GM18868 (cell line): ENCODE measurements at regions not wholly inside any gene's neighbourhood (a gene's known extent, or its start where the extent isn't known, plus 50 kb on each side); places are given as distances from the start of the nearest gene placed in this dataset.
A peak's percentile ranks its signal among the peaks of the same experiment; 100 is the strongest.
"Not testable (repeated sequence)": the region's sequence is repeated elsewhere in the genome, so short reads cannot be mapped to it uniquely, and the experiment has no call there.

Experiments
- ATAC-seq: cut with Tn5 transposase; IDR thresholded peaks from one replicate; pipeline ENCODE4 v1.9.1; 2021; ENCODE audit warnings: mild to moderate bottlenecking, moderate library complexity; ENCODE audit not compliant: unreplicated experiment

DNA sequence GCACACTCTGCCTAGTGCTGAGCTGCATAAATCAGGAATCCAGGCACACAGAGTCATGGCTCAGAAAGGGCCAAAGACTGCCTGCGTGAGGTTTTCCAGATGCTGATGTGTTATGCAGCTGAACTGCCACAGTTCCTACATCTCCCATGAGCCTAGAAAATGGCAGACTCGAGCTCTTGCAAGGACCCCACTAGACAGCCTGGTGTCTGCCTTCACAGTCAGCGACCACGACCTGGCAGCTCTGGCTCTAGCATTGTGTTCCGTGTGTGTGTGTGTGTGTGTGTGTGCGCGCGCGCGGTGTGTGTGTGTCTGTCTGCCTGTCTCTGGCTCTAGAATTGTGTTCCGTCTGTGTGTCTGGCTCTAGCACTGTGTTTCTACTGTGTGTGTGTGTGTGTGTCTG, 203.6 kb upstream of the AGTR2 start:
- ATAC-seq: no peak

DNA sequence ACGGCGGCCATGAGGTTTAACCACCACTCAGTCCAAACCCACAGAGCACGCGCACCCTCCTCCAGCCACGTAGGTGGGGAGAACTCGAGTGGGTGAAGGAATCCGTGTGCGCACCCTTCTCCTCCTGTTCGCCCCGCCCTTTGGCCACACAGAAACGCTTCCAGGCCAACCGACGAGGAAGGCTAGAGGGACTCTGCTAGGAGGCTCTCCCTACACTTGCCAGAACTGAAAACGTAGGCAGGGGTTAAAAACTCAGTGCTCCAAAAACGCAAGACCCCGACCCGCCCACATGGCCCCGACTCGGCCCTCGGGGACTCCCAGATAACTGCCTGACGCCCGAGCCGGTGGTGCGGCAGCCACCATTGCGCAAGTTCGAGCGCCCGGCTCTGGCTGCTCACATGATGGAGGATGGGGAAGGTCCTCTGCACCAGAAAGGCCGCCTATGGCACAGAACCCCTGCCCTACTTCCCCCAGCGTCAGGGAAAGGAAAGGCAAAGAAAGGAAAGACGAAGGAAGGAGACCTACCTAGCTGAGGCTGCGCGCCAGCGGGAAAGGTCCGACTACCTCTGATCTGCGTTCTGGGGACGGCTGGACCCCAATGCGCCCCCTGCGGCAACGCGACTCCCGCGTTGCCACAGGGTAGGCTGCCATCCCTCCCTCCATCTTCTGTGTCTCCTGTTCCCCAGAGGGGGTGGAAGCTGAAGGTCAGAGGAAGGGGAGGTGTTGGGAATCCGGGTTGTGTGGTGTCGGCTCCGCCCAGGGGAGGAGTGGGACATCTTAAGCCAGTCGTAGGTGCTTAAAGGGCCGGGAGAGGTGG, 201.9 kb upstream of the AGTR2 start:
- ATAC-seq: peak; percentile 74

DNA sequence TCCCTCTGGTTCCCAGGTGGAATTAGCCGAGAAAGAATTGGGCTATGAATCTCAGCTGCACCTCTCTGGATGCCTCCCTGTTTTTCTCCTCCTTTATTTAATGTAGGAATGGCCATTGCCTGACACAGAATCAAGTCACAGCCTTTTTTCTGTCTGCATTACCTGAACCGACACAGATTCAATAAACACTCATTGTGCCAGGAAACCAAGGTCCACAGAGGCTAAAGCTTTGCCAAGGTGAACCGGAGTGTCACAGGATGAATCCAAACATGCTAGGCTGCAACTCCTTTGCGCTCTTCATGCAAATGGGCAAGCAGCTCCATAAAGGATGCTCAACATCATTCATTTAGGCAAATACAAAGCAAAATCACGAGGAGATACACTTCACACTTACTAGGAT, 199.8 kb upstream of the AGTR2 start:
- ATAC-seq: no peak

DNA sequence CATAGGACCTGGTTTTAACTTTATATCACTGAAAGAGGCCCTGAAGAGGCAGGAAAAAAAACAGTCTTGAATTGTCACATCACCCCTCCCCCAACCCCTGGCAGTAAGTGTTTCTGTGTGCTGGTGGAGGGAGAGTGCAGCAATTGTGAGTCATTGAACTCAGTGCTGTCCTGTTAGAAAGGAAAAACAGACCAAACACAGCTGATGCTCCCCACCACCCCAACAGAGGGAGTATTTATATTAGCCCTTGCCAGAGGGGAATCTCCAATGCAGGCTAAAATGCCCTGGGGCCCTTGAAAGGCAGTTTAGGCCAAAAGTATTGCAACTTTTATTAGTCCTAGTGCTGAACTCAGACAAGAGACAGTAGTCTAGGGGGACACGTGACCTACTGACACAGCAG, 197.8 kb upstream of the AGTR2 start:
- no peak for ATAC-seq

DNA sequence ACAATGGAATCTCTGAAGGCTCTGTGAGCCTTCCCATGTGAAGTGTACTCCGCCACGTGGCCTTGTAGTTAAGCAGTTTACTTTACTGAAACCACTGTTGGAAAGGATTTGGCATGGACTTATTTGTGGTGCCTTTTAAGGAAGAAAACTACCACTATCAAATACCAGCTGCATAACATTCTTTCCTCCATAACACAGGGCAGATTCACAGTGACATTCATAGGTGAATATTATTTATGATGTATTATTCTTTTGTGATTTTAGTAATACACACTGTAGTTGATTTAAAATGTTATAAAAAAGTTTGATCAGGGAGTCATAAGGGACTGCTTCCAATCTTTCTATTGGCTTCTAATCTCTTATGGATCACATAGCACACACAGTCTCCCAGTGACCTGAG, 192.5 kb upstream of the AGTR2 start:
- ATAC-seq: no peak

DNA sequence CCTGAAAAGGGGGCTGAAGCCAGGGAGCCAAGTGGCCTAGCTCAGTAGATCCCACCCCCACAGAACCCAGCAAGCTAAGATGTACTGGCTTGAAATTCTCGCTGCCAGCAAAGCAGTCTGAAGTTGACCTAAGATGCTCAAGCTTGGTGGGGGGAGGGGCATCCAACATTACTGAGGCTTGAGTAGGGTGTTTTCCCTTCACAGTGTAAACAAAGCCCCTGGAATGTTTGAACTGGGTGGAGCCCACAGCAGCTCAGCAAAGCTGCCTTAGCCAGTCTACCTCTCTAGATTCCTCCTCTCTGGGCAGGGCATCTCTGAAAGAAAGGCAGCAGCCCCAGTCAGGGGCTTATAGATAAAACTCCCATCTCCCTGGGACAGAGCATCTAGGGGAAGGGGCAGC, 187.4 kb upstream of the AGTR2 start:
- not testable (repeated sequence) for ATAC-seq

DNA sequence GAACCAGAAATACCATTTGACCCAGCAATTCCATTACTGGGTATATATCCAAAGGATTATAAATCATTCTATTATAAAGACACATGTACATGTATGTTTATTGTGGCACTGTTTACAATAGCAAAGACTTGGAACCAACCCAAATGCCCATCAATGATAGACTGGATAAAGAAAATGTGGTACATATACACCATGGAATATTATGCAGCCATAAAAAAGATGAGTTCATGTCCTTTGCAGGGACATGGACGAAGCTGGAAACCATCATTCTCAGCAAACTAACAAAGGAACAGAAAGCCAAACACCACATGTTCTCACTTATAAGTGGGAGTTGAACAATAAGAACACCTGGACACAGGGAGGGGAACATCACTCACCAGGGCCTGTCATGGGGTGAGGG, 183.1 kb upstream of the AGTR2 start:
- not testable (repeated sequence) for ATAC-seq

DNA sequence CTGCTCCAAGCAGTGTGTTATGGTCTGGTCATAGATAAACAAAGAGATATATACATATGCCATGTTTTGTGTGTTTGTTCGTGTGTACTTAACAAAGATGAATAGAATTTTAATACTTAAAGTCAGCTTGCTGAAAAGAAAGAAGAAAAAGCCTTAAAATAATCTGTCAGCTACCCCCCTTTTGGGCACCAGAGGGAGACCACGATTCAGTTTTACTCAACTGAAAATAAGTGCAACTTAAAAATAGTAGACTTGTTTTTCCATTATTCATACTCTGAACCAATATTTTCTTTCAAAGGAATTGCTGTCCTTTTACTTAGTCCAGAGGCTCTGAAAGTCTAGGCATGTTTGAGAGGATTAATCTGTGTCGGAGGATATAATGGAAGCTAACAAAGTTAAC, 181.7 kb upstream of the AGTR2 start:
- ATAC-seq: no peak

DNA sequence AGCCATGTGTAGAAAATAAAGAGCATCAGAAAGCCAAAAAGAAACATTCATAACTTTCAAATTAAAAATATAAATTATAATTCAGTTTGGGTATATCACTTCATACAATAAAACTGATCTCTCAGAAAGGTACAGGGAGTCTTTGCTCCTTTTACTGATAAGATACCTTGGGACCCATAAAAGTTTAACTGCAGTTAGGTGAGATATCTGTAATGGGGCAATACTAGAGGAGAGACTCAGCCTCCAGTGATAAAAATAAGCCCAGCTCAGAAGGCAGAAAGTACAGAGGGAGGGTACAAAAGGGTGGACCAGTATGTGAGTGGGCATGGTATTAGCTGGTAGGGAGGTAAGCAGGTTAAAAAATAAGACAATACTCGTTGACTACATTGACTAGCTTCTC, 180.9 kb upstream of the AGTR2 start:
- ATAC-seq: no peak

DNA sequence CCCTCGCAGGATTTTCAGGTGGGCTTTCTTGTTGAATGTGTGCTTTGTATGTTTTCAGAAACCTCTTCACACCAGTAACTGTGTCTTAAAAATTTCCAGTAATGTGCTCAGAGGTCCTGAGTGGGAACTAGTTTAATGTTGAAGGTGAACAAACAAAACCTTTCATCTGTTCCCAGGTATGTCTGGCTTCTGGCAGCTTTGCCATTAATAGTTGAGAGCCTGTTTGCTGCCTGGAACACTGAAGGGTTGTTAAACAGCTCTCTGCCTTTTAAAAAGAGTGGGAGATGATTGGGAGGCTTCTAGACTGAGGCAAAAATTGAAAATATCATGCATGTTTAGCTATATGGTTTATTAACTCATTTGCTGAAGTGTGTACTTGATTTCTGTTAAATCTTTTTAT, 161.2 kb upstream of the AGTR2 start:
- peak; percentile 0 for ATAC-seq

DNA sequence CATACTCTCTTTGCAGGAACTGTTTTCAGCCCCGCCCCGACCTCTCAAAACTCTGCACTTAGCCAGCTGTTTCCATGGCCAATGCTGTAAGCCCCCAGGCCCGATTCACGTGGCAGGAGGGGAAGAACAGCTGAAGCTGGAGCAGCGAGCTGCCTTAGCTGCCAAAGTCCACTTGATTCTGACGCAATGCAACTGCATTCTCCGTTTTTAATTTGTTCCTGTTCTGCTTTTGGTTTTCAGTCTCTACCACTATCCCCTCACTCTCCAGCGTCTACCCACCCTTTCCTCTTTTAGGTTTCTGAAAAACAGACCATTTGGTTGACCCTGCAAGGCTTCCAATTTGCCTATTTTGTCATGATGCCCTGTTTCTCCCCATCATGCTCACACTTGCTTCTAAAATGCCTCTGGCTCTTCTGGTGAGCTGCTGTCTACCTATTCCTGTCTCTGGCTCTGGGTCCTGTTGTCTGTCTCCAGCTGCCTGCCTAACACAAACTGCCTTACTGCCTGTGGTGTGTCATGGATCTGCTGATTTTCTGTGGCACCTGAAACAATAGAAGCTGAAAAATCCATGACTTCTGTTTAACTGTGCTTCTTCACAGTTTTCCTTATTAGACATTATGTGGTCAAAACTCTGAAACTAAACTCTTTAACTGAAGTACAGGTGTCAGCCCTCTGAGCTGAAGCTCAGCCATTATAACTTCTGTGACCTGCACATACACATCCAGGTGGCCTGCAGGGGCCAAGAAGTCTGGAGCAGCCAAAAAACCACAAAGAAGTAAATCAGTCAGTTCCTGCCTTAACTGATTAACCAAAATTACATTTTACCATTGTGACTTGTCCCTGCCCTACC, 160.5 kb upstream of the AGTR2 start:
- ATAC-seq: peak; percentile 84

DNA sequence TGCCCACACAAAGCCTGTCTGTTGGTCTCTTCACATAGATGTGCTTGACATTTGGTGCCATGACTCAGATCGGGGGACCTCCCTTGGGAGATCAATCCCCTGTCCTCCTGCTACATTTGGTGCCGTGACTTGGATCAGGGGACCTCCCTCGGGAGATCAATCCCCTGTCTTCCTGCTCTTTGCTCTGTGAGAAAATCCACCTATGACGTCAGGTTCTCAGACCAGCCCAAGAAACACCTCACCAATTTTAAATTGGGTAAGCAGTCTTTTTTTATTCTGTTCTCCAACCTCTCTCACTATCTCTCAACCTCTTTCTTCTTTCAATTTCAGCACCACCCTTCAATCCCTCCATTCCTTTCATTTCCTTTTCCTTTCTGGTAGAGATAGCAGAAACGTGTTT, 159.6 kb upstream of the AGTR2 start:
- no peak for ATAC-seq

DNA sequence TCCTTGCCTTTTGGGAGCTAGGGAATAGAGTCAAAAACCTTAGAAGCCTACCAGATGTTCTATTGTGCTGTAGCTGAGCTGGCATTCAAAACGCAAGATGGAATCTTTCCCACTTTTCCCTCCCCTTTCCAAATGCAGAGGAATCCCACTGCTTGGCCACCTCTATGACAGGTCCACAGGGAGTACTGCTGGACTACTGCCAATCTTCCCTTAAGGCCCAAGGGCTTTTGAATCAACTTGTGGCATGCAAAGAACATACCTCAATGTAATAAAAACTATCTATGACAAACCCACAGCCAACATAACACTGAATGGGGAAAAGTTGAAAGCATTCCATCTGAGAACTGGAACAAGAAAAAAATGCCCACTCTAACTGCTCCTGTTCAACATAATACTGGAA, 139.2 kb upstream of the AGTR2 start:
- ATAC-seq: no peak
